Right lobe of liver (tissue), 4 donors: ENCODE measurements at regions not wholly inside any gene's neighbourhood (a gene's known extent, or its start where the extent isn't known, plus 50 kb on each side); places are given as distances from the start of the nearest gene placed in this dataset.

Experiments
- CTCF ChIP-seq, 4 donors: fragments of 200-600 bp in 3 of 4; fragments of 450-650 bp in 1 of 4; IDR thresholded peaks; one replicate each; pipeline versions ENCODE4 v1.5.1 to v1.8.0; 2016 to 2022; ENCODE audit warnings: antibody characterized with exemption in 4 of 4, mild to moderate bottlenecking in 2 of 4
- POLR2A ChIP-seq: fragments of 450-650 bp; IDR thresholded peaks from one replicate; pipeline ENCODE4 v1.6.1; 2017; ENCODE audit warnings: antibody characterized with exemption, mild to moderate bottlenecking
- donor health status: DM: no; HTN: no; CAD: no.
- donor health status: DM: no; HTN: no; CAD: no.
- donor health status: DM: no; HTN: yes; CAD: no.

- TF ChIP-seq CTCF (IDR thresholded peaks at IDR 0.05) (no peak), POLR2A (no peak)
Observed at GRCh38 chr2:873651-874580, 76.7 kb upstream of the SNTG2 start.
